Chondrocyte (in vitro differentiated cells): ENCODE measurements at regions not wholly inside any gene's neighbourhood (a gene's known extent, or its start where the extent isn't known, plus 50 kb on each side); places are given as distances from the start of the nearest gene placed in this dataset.

Experiments
- DNase-seq: peaks from one replicate; pipeline ENCODE4 v3.0.0; 2021; ENCODE audit warnings: mixed read lengths, low spot score
- H3K27ac Mint-ChIP-seq: one replicate; pipeline ENCODE4 v1.8.0; 2021; ENCODE audit warnings: mild to moderate bottlenecking, moderate library complexity, mixed read lengths; ENCODE audit not compliant: unreplicated experiment
- H3K27me3 Mint-ChIP-seq: 2 replicates; pipeline ENCODE4 v1.8.0; 2021; ENCODE audit warnings: low read depth, mixed read lengths
- H3K36me3 Mint-ChIP-seq: 2 replicates; pipeline ENCODE4 v1.8.0; 2021; ENCODE audit warnings: low read depth, mixed read lengths
- H3K4me1 Mint-ChIP-seq: 2 replicates; pipeline ENCODE4 v1.8.0; 2021; ENCODE audit warnings: low read depth, mild to moderate bottlenecking, mixed read lengths
- H3K4me3 Mint-ChIP-seq: one replicate; pipeline ENCODE4 v1.8.0; 2021; ENCODE audit warnings: mild to moderate bottlenecking, moderate library complexity, mixed read lengths; ENCODE audit not compliant: unreplicated experiment
- H3K9me3 Mint-ChIP-seq: 2 replicates; pipeline ENCODE4 v1.8.0; 2021; ENCODE audit warnings: low read depth, mixed read lengths
- TF ChIP-seq, protein P1 (sequence below): fragments of 200-600 bp; sonication (generic); IDR thresholded peaks from 2 replicates; pipeline ENCODE4 v1.5.0; 2021; ENCODE audit warnings: antibody characterized with exemption, mild to moderate bottlenecking, moderate library complexity

DNA sequence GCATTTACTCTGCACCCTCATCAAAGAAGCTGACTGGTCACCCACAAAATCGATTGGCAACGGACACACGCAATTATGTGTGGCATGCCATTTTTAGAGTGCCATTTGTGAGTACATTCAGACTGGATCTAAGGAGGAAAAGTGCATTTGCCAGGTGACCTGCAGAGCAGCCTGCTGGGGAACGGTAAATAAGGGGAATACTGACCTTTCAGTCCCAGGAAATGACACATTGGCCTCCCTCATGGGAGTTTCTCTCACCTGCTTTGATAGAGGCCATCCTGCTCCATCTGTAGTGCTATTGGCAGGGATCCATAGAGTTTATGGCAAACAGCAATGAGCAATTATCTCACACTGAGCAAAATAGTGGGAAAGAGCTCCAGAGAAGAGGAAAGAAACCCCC lies 127.8 kb downstream of the DDX53 start:
- Mint-ChIP-seq H3K36me3 (no peaks in the 10 kb centered on the region), H3K27ac (no peak overlapping the region)

DNA sequence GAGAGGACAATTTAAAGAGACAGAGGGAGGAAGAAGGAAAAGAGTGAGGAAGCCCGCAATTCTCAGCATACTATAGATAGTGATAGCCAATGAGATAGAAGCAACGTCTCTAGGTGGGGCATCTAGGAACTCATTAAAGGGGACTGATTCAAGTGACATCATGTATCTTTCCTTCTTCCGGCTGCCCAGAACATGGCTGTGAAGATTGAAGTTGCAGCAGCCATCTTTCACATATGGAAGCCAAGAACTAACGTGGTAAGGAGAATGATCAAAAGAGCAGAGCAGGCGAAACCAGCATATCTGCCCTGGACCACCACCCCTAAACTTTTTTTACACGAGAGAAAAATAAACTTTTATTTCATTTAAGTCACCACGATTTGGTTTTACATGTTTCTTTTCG lies 133.8 kb downstream of the DDX53 start:
- Mint-ChIP-seq H3K27ac (no peak overlapping the region), H3K36me3 (no peaks in the 10 kb centered on the region), H3K9me3 (no peaks in the 10 kb centered on the region), H3K4me1 (no peaks in the 10 kb centered on the region), H3K27me3 (peaks cover 4% of the 10 kb centered on the region), H3K4me3 (no peak overlapping the region)
- TF ChIP-seq, protein P1, sequence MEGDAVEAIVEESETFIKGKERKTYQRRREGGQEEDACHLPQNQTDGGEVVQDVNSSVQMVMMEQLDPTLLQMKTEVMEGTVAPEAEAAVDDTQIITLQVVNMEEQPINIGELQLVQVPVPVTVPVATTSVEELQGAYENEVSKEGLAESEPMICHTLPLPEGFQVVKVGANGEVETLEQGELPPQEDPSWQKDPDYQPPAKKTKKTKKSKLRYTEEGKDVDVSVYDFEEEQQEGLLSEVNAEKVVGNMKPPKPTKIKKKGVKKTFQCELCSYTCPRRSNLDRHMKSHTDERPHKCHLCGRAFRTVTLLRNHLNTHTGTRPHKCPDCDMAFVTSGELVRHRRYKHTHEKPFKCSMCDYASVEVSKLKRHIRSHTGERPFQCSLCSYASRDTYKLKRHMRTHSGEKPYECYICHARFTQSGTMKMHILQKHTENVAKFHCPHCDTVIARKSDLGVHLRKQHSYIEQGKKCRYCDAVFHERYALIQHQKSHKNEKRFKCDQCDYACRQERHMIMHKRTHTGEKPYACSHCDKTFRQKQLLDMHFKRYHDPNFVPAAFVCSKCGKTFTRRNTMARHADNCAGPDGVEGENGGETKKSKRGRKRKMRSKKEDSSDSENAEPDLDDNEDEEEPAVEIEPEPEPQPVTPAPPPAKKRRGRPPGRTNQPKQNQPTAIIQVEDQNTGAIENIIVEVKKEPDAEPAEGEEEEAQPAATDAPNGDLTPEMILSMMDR = no peak
- no peak for DNase-seq

More for the DNA sequence above, 127.8 kb downstream of the DDX53 start:
- no peak for DNase-seq
- TF ChIP-seq, protein P1 = no peak
- H3K4me1 Mint-ChIP-seq = no peaks in the 10 kb centered on the region
- H3K9me3 Mint-ChIP-seq = no peaks in the 10 kb centered on the region
- peaks cover 14% of the 10 kb centered on the region for H3K27me3 Mint-ChIP-seq
- H3K4me3 Mint-ChIP-seq = no peak overlapping the region

GRCh38 chrX:23134136-23134535 lies 134.4 kb downstream of the DDX53 start:
- Mint-ChIP-seq H3K27me3 (peaks cover 4% of the 10 kb centered on the region), H3K4me1 (no peaks in the 10 kb centered on the region), H3K36me3 (no peaks in the 10 kb centered on the region), H3K4me3 (no peak overlapping the region), H3K9me3 (no peaks in the 10 kb centered on the region), H3K27ac (no peak overlapping the region)
- TF ChIP-seq, protein P1 = no peak
- DNase-seq = no peak

- H3K27ac Mint-ChIP-seq = no peak overlapping the region
- no peak for DNase-seq
- no peaks in the 10 kb centered on the region for H3K4me1 Mint-ChIP-seq
- TF ChIP-seq, protein P1 = no peak
- H3K27me3 Mint-ChIP-seq = peaks cover 4% of the 10 kb centered on the region
- H3K9me3 Mint-ChIP-seq = no peaks in the 10 kb centered on the region
- no peaks in the 10 kb centered on the region for H3K36me3 Mint-ChIP-seq
- no peak overlapping the region for H3K4me3 Mint-ChIP-seq
These were observed 137.1 kb downstream of the DDX53 start for GRCh38 chrX:23136816-23137215.

- TF ChIP-seq, protein P1 = no peak
- Mint-ChIP-seq H3K27ac (no peak overlapping the region), H3K27me3 (peaks cover 13% of the 10 kb centered on the region), H3K9me3 (no peaks in the 10 kb centered on the region), H3K36me3 (no peaks in the 10 kb centered on the region), H3K4me1 (no peaks in the 10 kb centered on the region), H3K4me3 (no peak overlapping the region)
- no peak for DNase-seq
These were observed 166.4 kb upstream of the PTCHD1 start for GRCh38 chrX:23168291-23168690.
